Inferior parietal cortex (tissue), 1 donor: ENCODE measurements at regions not wholly inside any gene's neighbourhood (a gene's known extent, or its start where the extent isn't known, plus 50 kb on each side); places are given as distances from the start of the nearest gene placed in this dataset.
"Not testable (repeated sequence)": the region's sequence is repeated elsewhere in the genome, so short reads cannot be mapped to it uniquely, and the experiment has no call there.

Source experiments
- DNase-seq: peaks from one replicate; pipeline ENCODE4 v3.0.0-alpha.2; 2016; ENCODE audit errors: extremely low spot score

GRCh38 chr11:112615891-112616290 is 345.3 kb upstream of the NCAM1 start:
- no peak for DNase-seq

- no peak for DNase-seq
Measured at GRCh38 chr11:112616327-112617097, 344.7 kb upstream of the NCAM1 start.

- DNase-seq, result no peak
Measured at GRCh38 chr11:112617098-112617425, 344.2 kb upstream of the NCAM1 start.

- no peak for DNase-seq
Measured at GRCh38 chr11:112617977-112618826, 343.0 kb upstream of the NCAM1 start.

GRCh38 chr11:112619106-112619505 is 342.1 kb upstream of the NCAM1 start:
- no peak for DNase-seq

GRCh38 chr11:112620621-112621394 is 340.4 kb upstream of the NCAM1 start:
- no peak for DNase-seq

GRCh38 chr11:112623057-112623456 is 338.2 kb upstream of the NCAM1 start:
- no peak for DNase-seq

GRCh38 chr11:112624431-112624830 is 336.8 kb upstream of the NCAM1 start:
- no peak for DNase-seq

- not testable (repeated sequence) for DNase-seq
Measured at GRCh38 chr11:112624971-112625370, 336.2 kb upstream of the NCAM1 start.

- DNase-seq, result no peak
Measured at GRCh38 chr11:112625814-112626213, 335.4 kb upstream of the NCAM1 start.

- DNase-seq, result no peak
Measured at GRCh38 chr11:112626731-112627130, 334.5 kb upstream of the NCAM1 start.

GRCh38 chr11:112627588-112628045 is 333.6 kb upstream of the NCAM1 start:
- no peak for DNase-seq

GRCh38 chr11:112628676-112629075 is 332.5 kb upstream of the NCAM1 start:
- DNase-seq, result no peak

GRCh38 chr11:112630496-112630895 is 330.7 kb upstream of the NCAM1 start:
- DNase-seq, result no peak

- DNase-seq, result no peak
Measured at GRCh38 chr11:112631333-112631732, 329.9 kb upstream of the NCAM1 start.

GRCh38 chr11:112632866-112633505 is 328.2 kb upstream of the NCAM1 start:
- DNase-seq, result no peak

- DNase-seq, result no peak
Measured at GRCh38 chr11:112634551-112634950, 326.7 kb upstream of the NCAM1 start.

GRCh38 chr11:112634995-112635737 is 326.1 kb upstream of the NCAM1 start:
- no peak for DNase-seq

- peak; percentile 84 for DNase-seq
Measured at GRCh38 chr11:112637076-112637475, 324.1 kb upstream of the NCAM1 start.

- no peak for DNase-seq
Measured at GRCh38 chr11:112637876-112638275, 323.3 kb upstream of the NCAM1 start.

- DNase-seq, result no peak
Measured at GRCh38 chr11:112639469-112639868, 321.8 kb upstream of the NCAM1 start.
